ENCODE measurements at regions not wholly inside any gene's neighbourhood (a gene's known extent, or its start where the extent isn't known, plus 50 kb on each side); places are given as distances from the start of the nearest gene placed in this dataset.

DNA sequence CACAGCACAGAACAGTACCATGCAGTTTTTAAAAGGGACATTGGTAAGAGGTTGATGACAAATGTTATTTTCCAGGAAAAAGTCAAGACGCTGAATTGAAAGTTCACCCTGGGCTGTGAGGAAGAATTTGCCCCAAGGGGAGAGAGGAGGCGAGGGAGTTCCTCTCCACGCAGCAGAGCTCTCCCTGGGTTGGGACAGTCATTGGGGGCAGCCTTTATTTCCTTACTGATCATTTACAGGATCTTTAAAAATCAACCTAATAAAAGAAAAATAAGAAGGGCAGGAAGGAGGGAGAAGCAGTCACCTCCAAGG, 49.9 kb upstream of the WNT7B start:
- Mint-ChIP-seq H3K27ac (no peak overlapping the region), H3K9me3 (no peaks in the 10 kb centered on the region), H3K36me3 (no peaks in the 10 kb centered on the region), H3K4me3 (peak overlapping the region in 2 of 4 donors; percentile 46 to 71), H3K27me3 (peaks cover 37% of the 10 kb centered on the region), H3K4me1 (peaks cover 0 to 5% (median 0%) of the 10 kb centered on the region in 4 donors)
- Histone ChIP-seq H3K9me3 (ENCODE audit: control insufficient read depth in 2 of 2, low read length in 2 of 2) (no peaks in the 10 kb centered on the region), H3K27me3 (ENCODE audit: control insufficient read depth, insufficient read depth, low read length) (peaks cover 14% of the 10 kb centered on the region), H3K27ac (ENCODE audit: insufficient read depth, low read length, poor library complexity, severe bottlenecking) (no peak overlapping the region), H3K4me3 (ENCODE audit: low read depth, low read length) (no peak overlapping the region), H3K36me3 (ENCODE audit: control insufficient read depth, insufficient read depth, low read length) (no peaks in the 10 kb centered on the region), H3K4me1 (ENCODE audit: control insufficient read depth, insufficient read depth, low read length, poor library complexity, severe bottlenecking) (peaks cover 4% of the 10 kb centered on the region)
- ATAC-seq (ENCODE audit: low read depth in 2 of 2), result no peak
- no peak for DNase-seq

GRCh38 chr22:46027211-46028105, 50.5 kb upstream of the WNT7B start:
- Mint-ChIP-seq H3K36me3 (no peaks in the 10 kb centered on the region), H3K4me3 (peak overlapping the region in 1 of 4 donors; percentile 71), H3K9me3 (no peaks in the 10 kb centered on the region), H3K4me1 (peaks cover 0 to 5% (median 0%) of the 10 kb centered on the region in 4 donors), H3K27me3 (peaks cover 37% of the 10 kb centered on the region), H3K27ac (no peak overlapping the region)
- H3K27me3 ChIP-seq (ENCODE audit: control insufficient read depth, insufficient read depth, low read length), result peaks cover 14% of the 10 kb centered on the region
- no peaks in the 10 kb centered on the region for H3K9me3 ChIP-seq (ENCODE audit: control insufficient read depth in 2 of 2, low read length in 2 of 2)
- H3K36me3 ChIP-seq (ENCODE audit: control insufficient read depth, insufficient read depth, low read length), result no peaks in the 10 kb centered on the region
- no peak for ATAC-seq (ENCODE audit: low read depth in 2 of 2)
- H3K27ac ChIP-seq (ENCODE audit: insufficient read depth, low read length, poor library complexity, severe bottlenecking), result no peak overlapping the region
- DNase-seq, result no peak
- H3K4me1 ChIP-seq (ENCODE audit: control insufficient read depth, insufficient read depth, low read length, poor library complexity, severe bottlenecking), result peaks cover 4% of the 10 kb centered on the region
- no peak overlapping the region for H3K4me3 ChIP-seq (ENCODE audit: low read depth, low read length)

GRCh38 chr22:46028106-46028991, 51.4 kb upstream of the WNT7B start:
- Histone ChIP-seq H3K27ac (ENCODE audit: insufficient read depth, low read length, poor library complexity, severe bottlenecking) (no peak overlapping the region), H3K36me3 (ENCODE audit: control insufficient read depth, insufficient read depth, low read length) (no peaks in the 10 kb centered on the region), H3K27me3 (ENCODE audit: control insufficient read depth, insufficient read depth, low read length) (peaks cover 14% of the 10 kb centered on the region), H3K4me1 (ENCODE audit: control insufficient read depth, insufficient read depth, low read length, poor library complexity, severe bottlenecking) (peaks cover 4% of the 10 kb centered on the region), H3K4me3 (ENCODE audit: low read depth, low read length) (no peak overlapping the region), H3K9me3 (ENCODE audit: control insufficient read depth in 2 of 2, low read length in 2 of 2) (no peaks in the 10 kb centered on the region)
- Mint-ChIP-seq H3K27ac (no peak overlapping the region), H3K4me3 (peak overlapping the region in 1 of 4 donors; percentile 68), H3K36me3 (no peaks in the 10 kb centered on the region), H3K27me3 (peaks cover 37% of the 10 kb centered on the region), H3K9me3 (no peaks in the 10 kb centered on the region), H3K4me1 (peaks cover 0 to 5% (median 0%) of the 10 kb centered on the region in 4 donors)
- no peak for ATAC-seq (ENCODE audit: low read depth in 2 of 2)
- DNase-seq, result no peak

DNA sequence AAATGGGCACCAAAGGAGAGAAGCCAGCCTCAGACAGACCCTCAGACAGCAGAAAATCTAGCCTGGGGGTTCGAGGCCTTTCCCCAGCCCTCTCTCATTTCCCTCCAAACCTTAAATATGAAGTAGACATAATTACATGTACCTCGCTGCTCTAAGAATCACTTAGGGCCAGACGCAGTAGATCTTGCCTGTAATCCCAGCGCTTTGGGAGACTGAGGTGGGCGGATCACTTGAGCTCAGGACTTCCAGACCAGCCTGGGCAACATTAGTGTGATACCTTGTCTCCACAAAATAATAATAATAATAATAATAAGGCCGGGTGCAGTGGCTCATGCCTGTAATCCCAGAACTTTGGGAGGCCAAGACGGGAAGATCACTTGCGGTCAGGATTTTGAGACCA, 52.1 kb upstream of the WNT7B start:
- Histone ChIP-seq H3K9me3 (ENCODE audit: control insufficient read depth in 2 of 2, low read length in 2 of 2) (no peaks in the 10 kb centered on the region), H3K4me1 (ENCODE audit: control insufficient read depth, insufficient read depth, low read length, poor library complexity, severe bottlenecking) (peaks cover 4% of the 10 kb centered on the region), H3K27ac (ENCODE audit: insufficient read depth, low read length, poor library complexity, severe bottlenecking) (no peak overlapping the region), H3K4me3 (ENCODE audit: low read depth, low read length) (no peak overlapping the region), H3K27me3 (ENCODE audit: control insufficient read depth, insufficient read depth, low read length) (peaks cover 14% of the 10 kb centered on the region), H3K36me3 (ENCODE audit: control insufficient read depth, insufficient read depth, low read length) (no peaks in the 10 kb centered on the region)
- peak overlapping the region in 1 of 4 donors; percentile 68 for H3K4me3 Mint-ChIP-seq
- peaks cover 0 to 5% (median 0%) of the 10 kb centered on the region in 4 donors for H3K4me1 Mint-ChIP-seq
- DNase-seq (no peak), ATAC-seq (ENCODE audit: low read depth in 2 of 2) (no peak)
- H3K9me3 Mint-ChIP-seq, result no peaks in the 10 kb centered on the region
- no peaks in the 10 kb centered on the region for H3K36me3 Mint-ChIP-seq
- peaks cover 37% of the 10 kb centered on the region for H3K27me3 Mint-ChIP-seq
- no peak overlapping the region for H3K27ac Mint-ChIP-seq

GRCh38 chr22:46029574-46030200, 52.7 kb upstream of the WNT7B start:
- no peak for DNase-seq
- peaks cover 0 to 7% (median 0%) of the 10 kb centered on the region in 4 donors for H3K4me1 Mint-ChIP-seq
- H3K4me3 ChIP-seq (ENCODE audit: low read depth, low read length), result no peak overlapping the region

DNA sequence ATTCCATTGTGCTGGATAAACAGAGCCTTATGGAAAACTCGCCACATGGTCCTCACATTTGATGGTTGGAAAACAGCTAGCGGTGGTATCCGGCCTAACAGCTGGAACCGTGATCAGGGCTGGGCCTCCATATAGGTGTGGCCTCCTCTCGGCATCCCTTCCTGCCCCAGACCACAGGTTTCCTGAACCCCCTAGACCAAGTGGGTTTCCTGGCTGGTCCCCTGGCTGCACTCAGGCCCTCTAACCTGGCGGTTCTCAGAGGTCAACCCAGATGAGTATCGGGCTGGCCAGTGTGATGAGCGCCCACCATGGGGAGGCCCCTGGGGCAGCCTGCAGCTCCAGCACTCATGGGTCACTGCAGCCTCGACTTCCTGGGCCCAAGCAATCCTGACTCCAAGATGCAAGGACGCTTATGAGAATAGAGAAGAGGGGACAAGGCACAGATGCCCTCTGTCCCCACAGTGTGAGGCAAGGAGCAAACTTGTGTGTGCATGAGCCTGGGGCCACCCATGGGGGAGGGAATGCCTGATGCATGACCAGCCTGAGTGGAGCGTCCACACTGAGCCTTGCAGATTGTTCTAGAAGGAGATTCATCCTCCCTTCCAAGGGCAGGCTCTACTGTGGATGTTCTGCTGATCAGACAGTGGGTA, 53.4 kb upstream of the WNT7B start:
- peaks cover 0 to 13% (median 2%) of the 10 kb centered on the region in 4 donors for H3K4me1 Mint-ChIP-seq
- no peaks in the 10 kb centered on the region for H3K9me3 Mint-ChIP-seq
- Histone ChIP-seq H3K27me3 (ENCODE audit: control insufficient read depth, insufficient read depth, low read length) (peaks cover 10% of the 10 kb centered on the region), H3K4me1 (ENCODE audit: control insufficient read depth, insufficient read depth, low read length, poor library complexity, severe bottlenecking) (peaks cover 10% of the 10 kb centered on the region), H3K36me3 (ENCODE audit: control insufficient read depth, insufficient read depth, low read length) (no peaks in the 10 kb centered on the region), H3K9me3 (ENCODE audit: control insufficient read depth in 2 of 2, low read length in 2 of 2) (no peaks in the 10 kb centered on the region), H3K4me3 (ENCODE audit: low read depth, low read length) (no peak overlapping the region), H3K27ac (ENCODE audit: insufficient read depth, low read length, poor library complexity, severe bottlenecking) (no peak overlapping the region)
- no peak overlapping the region for H3K27ac Mint-ChIP-seq
- ATAC-seq (ENCODE audit: low read depth in 2 of 2) (no peak), DNase-seq (no peak)
- no peaks in the 10 kb centered on the region for H3K36me3 Mint-ChIP-seq
- H3K4me3 Mint-ChIP-seq, result no peak overlapping the region
- peaks cover 31% of the 10 kb centered on the region for H3K27me3 Mint-ChIP-seq

More at GRCh38 chr22:46029574-46030200, 52.7 kb upstream of the WNT7B start:
- Mint-ChIP-seq H3K9me3 (no peaks in the 10 kb centered on the region), H3K4me3 (peak overlapping the region in 1 of 4 donors; percentile 52), H3K27me3 (peaks cover 32% of the 10 kb centered on the region), H3K27ac (no peak overlapping the region), H3K36me3 (no peaks in the 10 kb centered on the region)
- Histone ChIP-seq H3K9me3 (ENCODE audit: control insufficient read depth in 2 of 2, low read length in 2 of 2) (no peaks in the 10 kb centered on the region), H3K27me3 (ENCODE audit: control insufficient read depth, insufficient read depth, low read length) (peaks cover 14% of the 10 kb centered on the region), H3K36me3 (ENCODE audit: control insufficient read depth, insufficient read depth, low read length) (no peaks in the 10 kb centered on the region), H3K4me1 (ENCODE audit: control insufficient read depth, insufficient read depth, low read length, poor library complexity, severe bottlenecking) (peaks cover 4% of the 10 kb centered on the region), H3K27ac (ENCODE audit: insufficient read depth, low read length, poor library complexity, severe bottlenecking) (no peak overlapping the region)
- ATAC-seq (ENCODE audit: low read depth in 2 of 2), result no peak

- H3K4me3 Mint-ChIP-seq, result no peak overlapping the region
- no peaks in the 10 kb centered on the region for H3K9me3 Mint-ChIP-seq
- H3K27me3 Mint-ChIP-seq, result peaks cover 24% of the 10 kb centered on the region
These were observed 54.1 kb upstream of the WNT7B start for GRCh38 chr22:46031066-46031465.

More at GRCh38 chr22:46031066-46031465, 54.1 kb upstream of the WNT7B start:
- Mint-ChIP-seq H3K36me3 (no peaks in the 10 kb centered on the region), H3K27ac (no peak overlapping the region), H3K4me1 (peaks cover 0 to 15% (median 2%) of the 10 kb centered on the region in 4 donors)
- Histone ChIP-seq H3K4me1 (ENCODE audit: control insufficient read depth, insufficient read depth, low read length, poor library complexity, severe bottlenecking) (peaks cover 12% of the 10 kb centered on the region), H3K27ac (ENCODE audit: insufficient read depth, low read length, poor library complexity, severe bottlenecking) (no peak overlapping the region), H3K4me3 (ENCODE audit: low read depth, low read length) (no peak overlapping the region), H3K9me3 (ENCODE audit: control insufficient read depth in 2 of 2, low read length in 2 of 2) (no peaks in the 10 kb centered on the region), H3K36me3 (ENCODE audit: control insufficient read depth, insufficient read depth, low read length) (no peaks in the 10 kb centered on the region), H3K27me3 (ENCODE audit: control insufficient read depth, insufficient read depth, low read length) (peaks cover 9% of the 10 kb centered on the region)
- no peak for ATAC-seq (ENCODE audit: low read depth in 2 of 2)
- DNase-seq, result no peak
